Endometrium (tissue), 2 donors: ENCODE measurements at regions not wholly inside any gene's neighbourhood (a gene's known extent, or its start where the extent isn't known, plus 50 kb on each side); places are given as distances from the start of the nearest gene placed in this dataset.
"Not testable (repeated sequence)": the region's sequence is repeated elsewhere in the genome, so short reads cannot be mapped to it uniquely, and the experiment has no call there.

Experiments
- FAIRE-seq: peaks from 2 replicates; lab custom pipeline; 2012; peaks lifted over from hg19 to GRCh38; lab: Jason Lieb, UNC
- donor health status: control.
- donor health status: control.

- no peak for FAIRE-seq
Observed at GRCh38 chr19:31529121-31529520, 179.9 kb upstream of the TSHZ3 start.

GRCh38 chr19:31530781-31531180 lies 181.5 kb upstream of the TSHZ3 start:
- no peak for FAIRE-seq

GRCh38 chr19:31531326-31531725 lies 182.1 kb upstream of the TSHZ3 start:
- no peak for FAIRE-seq

- FAIRE-seq, result no peak
Observed at GRCh38 chr19:31532034-31532433, 182.8 kb upstream of the TSHZ3 start.

- FAIRE-seq, result no peak
Observed at GRCh38 chr19:31533114-31533513, 183.9 kb upstream of the TSHZ3 start.

GRCh38 chr19:31534231-31534630 lies 185.0 kb upstream of the TSHZ3 start:
- FAIRE-seq, result no peak

GRCh38 chr19:31534786-31535657 lies 185.8 kb upstream of the TSHZ3 start:
- FAIRE-seq, result no peak

GRCh38 chr19:31535691-31536460 lies 186.6 kb upstream of the TSHZ3 start:
- no peak for FAIRE-seq

- no peak for FAIRE-seq
Observed at GRCh38 chr19:31537136-31537535, 187.9 kb upstream of the TSHZ3 start.

GRCh38 chr19:31537902-31538301 lies 188.7 kb upstream of the TSHZ3 start:
- not testable (repeated sequence) for FAIRE-seq

GRCh38 chr19:31538879-31539278 lies 189.6 kb upstream of the TSHZ3 start:
- FAIRE-seq, result no peak

- no peak for FAIRE-seq
Observed at GRCh38 chr19:31539386-31539785, 190.2 kb upstream of the TSHZ3 start.

GRCh38 chr19:31541396-31541795 lies 192.2 kb upstream of the TSHZ3 start:
- no peak for FAIRE-seq

GRCh38 chr19:31543456-31543855 lies 194.2 kb upstream of the TSHZ3 start:
- FAIRE-seq, result no peak

- FAIRE-seq, result no peak
Observed at GRCh38 chr19:31545777-31546176, 196.5 kb upstream of the TSHZ3 start.

- no peak for FAIRE-seq
Observed at GRCh38 chr19:31546205-31546960, 197.1 kb upstream of the TSHZ3 start.

GRCh38 chr19:31548941-31549340 lies 199.7 kb upstream of the TSHZ3 start:
- no peak for FAIRE-seq

- FAIRE-seq, result no peak
Observed at GRCh38 chr19:31553112-31553845, 204.0 kb upstream of the TSHZ3 start.

GRCh38 chr19:31553846-31554215 lies 204.6 kb upstream of the TSHZ3 start:
- FAIRE-seq, result no peak

- FAIRE-seq, result no peak
Observed at GRCh38 chr19:31554360-31554759, 205.1 kb upstream of the TSHZ3 start.

- FAIRE-seq, result no peak
Observed at GRCh38 chr19:31555634-31556215, 206.5 kb upstream of the TSHZ3 start.

- no peak for FAIRE-seq
Observed at GRCh38 chr19:31559494-31559893, 210.3 kb upstream of the TSHZ3 start.
